ENCODE measurements at regions not wholly inside any gene's neighbourhood (a gene's known extent, or its start where the extent isn't known, plus 50 kb on each side); places are given as distances from the start of the nearest gene placed in this dataset.

DNA sequence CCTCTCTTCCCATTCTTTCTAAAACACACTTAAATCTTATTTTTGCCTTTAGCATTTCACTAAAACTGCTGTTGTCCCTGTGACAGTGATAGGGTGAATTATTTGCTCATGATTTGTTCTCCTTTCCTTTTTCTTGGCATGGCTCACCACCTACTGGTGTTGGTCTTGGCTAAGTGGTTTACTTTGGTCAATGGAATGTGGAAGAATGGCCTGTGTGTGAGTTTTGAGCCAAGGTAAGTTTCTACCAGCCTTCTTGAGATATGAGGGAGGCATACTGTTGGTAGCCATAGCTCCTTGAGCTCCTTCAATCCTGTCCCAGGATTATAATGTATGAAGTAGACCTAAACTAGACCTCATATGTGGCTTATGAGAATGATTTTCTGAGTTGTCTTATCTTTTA lies 506.3 kb upstream of the RAG2 start:
- Histone ChIP-seq H3K27me3 (no peaks in the 10 kb centered on the region), H3K9me3 (no peaks in the 10 kb centered on the region), H3K4me3 (no peak overlapping the region), H3K27ac (no peak overlapping the region), H3K4me1 (no peaks in the 10 kb centered on the region), H3K36me3 (no peaks in the 10 kb centered on the region)
- intact Hi-C loops (cut with DNase I), result no loop called here
- ATAC-seq (peak; percentile 94), DNase-seq (no peak)
- TF ChIP-seq CTCF (IDR thresholded peaks at IDR 0.05), result no peak

DNA sequence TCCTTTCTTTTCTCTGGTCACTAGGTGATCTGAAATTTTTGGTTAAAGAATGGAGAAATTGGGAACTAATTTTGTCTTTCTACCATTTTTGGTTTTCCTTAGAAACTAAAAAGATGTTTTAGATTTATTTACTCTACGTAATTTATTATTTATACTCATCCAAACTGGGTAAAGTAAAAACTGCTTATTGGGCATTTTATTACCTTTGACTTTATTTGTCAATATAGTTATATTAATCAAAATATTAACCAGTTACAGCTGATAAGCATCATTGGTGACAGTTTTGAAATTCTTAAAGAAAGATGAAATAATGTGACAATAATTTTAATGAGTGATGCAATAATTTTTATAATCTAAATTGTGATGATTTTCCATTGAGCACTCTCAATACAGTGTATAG lies 502.0 kb upstream of the RAG2 start:
- Histone ChIP-seq H3K36me3 (no peaks in the 10 kb centered on the region), H3K27ac (no peak overlapping the region), H3K9me3 (no peaks in the 10 kb centered on the region), H3K4me1 (no peaks in the 10 kb centered on the region), H3K27me3 (no peaks in the 10 kb centered on the region), H3K4me3 (no peak overlapping the region)
- TF ChIP-seq CTCF (IDR thresholded peaks at IDR 0.05), result no peak
- DNase-seq, result no peak
- ATAC-seq, result no peak
- intact Hi-C loops (cut with DNase I), result no loop called here

GRCh38 chr11:37092487-37092886 lies 494.5 kb upstream of the RAG2 start:
- DNase-seq (no peak), ATAC-seq (no peak)
- Histone ChIP-seq H3K4me1 (no peaks in the 10 kb centered on the region), H3K9me3 (no peaks in the 10 kb centered on the region), H3K27me3 (no peaks in the 10 kb centered on the region), H3K4me3 (no peak overlapping the region), H3K27ac (no peak overlapping the region), H3K36me3 (no peaks in the 10 kb centered on the region)
- intact Hi-C loops (cut with DNase I), result no loop called here
- TF ChIP-seq CTCF (IDR thresholded peaks at IDR 0.05), result no peak

DNA sequence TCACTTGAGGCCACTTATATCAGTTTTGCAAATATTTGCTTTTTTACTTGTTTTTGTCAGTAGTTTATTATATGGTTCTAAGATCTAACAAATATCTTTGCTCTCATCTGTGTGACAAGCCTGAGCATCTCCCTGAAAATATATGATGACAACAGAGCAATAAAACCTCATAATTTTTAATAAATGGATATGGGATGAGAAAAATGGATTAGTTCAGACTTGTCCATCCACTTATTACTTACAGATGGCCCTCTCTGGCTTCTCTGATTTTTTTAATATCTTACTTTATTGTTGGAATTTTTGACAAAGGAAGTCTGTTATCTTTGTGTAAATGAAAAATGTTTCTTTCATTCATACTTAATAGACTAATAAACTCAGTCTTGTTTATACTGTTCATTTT lies 491.4 kb upstream of the RAG2 start:
- TF ChIP-seq CTCF (IDR thresholded peaks at IDR 0.05), result no peak
- no peak for DNase-seq

DNA sequence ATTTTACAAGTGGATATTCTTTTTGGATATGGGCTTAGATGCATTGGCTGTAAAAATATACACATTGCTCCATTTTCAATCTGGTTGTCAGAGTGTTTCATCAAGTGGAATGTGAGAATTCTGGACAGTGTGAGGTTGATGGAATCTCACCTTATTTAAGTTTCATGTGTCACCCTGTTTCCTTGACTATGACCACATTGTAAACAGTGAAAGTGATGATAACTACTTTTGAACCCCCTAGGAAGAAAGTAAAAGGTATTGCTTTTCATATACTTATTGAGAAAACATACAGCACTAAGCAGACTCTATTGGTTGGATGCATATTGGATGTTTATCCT lies 490.5 kb upstream of the RAG2 start:
- no peak for TF ChIP-seq CTCF (IDR thresholded peaks at IDR 0.05)
- no peaks in the 10 kb centered on the region for H3K9me3 ChIP-seq
- no peaks in the 10 kb centered on the region for H3K27me3 ChIP-seq
- intact Hi-C loops (cut with DNase I), result no loop called here
- H3K4me3 ChIP-seq, result no peak overlapping the region
- no peak overlapping the region for H3K27ac ChIP-seq
- DNase-seq (no peak), ATAC-seq (no peak)
- H3K36me3 ChIP-seq, result no peaks in the 10 kb centered on the region
- no peaks in the 10 kb centered on the region for H3K4me1 ChIP-seq

More for the DNA sequence above, 491.4 kb upstream of the RAG2 start:
- Histone ChIP-seq H3K36me3 (no peaks in the 10 kb centered on the region), H3K27ac (no peak overlapping the region), H3K4me1 (no peaks in the 10 kb centered on the region), H3K9me3 (no peaks in the 10 kb centered on the region), H3K27me3 (no peaks in the 10 kb centered on the region), H3K4me3 (no peak overlapping the region)
- no peak for ATAC-seq
- intact Hi-C loops (cut with DNase I), result no loop called here
